ENCODE measurements at regions not wholly inside any gene's neighbourhood (a gene's known extent, or its start where the extent isn't known, plus 50 kb on each side); places are given as distances from the start of the nearest gene placed in this dataset.

DNA sequence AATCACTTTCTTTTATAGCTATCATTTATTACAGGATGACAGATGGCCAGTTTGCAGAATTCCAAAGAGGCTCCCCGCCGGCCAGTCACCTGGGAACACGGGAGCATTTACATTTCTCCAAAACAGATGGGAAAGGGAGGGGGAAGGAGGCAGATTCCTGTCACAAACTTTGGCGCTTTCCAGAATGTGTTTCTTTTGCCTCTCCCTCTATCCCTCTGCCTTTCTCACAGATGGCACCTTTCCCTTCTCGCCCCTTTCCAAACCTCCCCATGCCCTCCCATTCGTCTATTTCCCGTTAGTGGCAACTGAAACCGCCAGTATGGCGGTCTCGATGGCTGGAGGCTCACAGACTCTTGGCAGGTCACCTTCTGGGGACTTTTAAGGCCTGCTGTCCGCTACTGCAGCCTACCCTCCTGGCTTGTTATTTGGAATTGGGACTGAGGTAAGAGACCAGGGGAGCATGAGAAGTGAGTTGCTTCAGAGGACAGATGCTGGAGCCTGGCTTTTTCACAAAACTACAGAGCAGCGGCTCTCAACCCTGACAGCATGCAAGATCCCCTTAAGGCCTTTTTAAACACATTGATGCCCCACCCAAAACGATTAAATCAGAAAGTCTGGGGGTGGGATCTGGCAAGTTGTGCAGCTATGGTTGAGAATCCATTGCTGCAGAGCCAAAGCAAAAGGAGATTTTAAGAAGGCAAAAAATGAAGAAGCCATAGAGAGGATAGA is 161.5 kb upstream of the VASH1 start:
- Histone ChIP-seq H3K9me3 (no peaks in the 10 kb centered on the region), H3K36me3 (no peaks in the 10 kb centered on the region), H3K27me3 (ENCODE audit: low read depth) (no peaks in the 10 kb centered on the region), H3K4me3 (no peak overlapping the region), H3K4me1 (no peaks in the 10 kb centered on the region), H3K27ac (no peak overlapping the region)
- ATAC-seq (no peak), DNase-seq (no peak)
- TF ChIP-seq, protein P1, sequence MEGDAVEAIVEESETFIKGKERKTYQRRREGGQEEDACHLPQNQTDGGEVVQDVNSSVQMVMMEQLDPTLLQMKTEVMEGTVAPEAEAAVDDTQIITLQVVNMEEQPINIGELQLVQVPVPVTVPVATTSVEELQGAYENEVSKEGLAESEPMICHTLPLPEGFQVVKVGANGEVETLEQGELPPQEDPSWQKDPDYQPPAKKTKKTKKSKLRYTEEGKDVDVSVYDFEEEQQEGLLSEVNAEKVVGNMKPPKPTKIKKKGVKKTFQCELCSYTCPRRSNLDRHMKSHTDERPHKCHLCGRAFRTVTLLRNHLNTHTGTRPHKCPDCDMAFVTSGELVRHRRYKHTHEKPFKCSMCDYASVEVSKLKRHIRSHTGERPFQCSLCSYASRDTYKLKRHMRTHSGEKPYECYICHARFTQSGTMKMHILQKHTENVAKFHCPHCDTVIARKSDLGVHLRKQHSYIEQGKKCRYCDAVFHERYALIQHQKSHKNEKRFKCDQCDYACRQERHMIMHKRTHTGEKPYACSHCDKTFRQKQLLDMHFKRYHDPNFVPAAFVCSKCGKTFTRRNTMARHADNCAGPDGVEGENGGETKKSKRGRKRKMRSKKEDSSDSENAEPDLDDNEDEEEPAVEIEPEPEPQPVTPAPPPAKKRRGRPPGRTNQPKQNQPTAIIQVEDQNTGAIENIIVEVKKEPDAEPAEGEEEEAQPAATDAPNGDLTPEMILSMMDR (IDR thresholded peaks at IDR 0.05), result no peak
- intact Hi-C loops (cut with DNase I), result no loop called here

DNA sequence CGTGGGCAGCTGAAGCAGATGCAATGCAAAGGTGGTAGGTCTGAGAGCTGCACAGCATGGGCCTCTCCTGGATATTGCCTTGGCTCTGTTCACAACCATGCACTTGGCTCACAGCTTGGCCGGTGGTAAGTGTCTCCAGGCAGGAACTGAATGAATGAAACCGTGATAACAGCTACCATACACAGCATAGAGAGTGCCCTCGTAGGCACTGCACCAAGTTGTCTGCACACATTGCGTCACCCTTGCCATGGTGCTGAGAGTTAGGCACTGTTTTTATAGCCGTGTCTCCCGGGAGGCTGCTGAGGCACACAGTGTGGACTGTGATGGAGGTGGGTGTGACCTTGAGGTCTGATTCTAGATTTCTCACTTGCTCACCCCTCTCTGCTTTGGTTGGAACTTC is 157.6 kb upstream of the VASH1 start:
- peak in 1 of 2 donors; percentile 43 for ATAC-seq
- Histone ChIP-seq H3K4me1 (no peaks in the 10 kb centered on the region), H3K4me3 (no peak overlapping the region), H3K36me3 (no peaks in the 10 kb centered on the region), H3K27ac (no peak overlapping the region), H3K27me3 (ENCODE audit: low read depth) (no peaks in the 10 kb centered on the region), H3K9me3 (no peaks in the 10 kb centered on the region)
- TF ChIP-seq, protein P1 (IDR thresholded peaks at IDR 0.05), result no peak
- intact Hi-C loops (cut with DNase I), result no loop called here
- no peak for DNase-seq

DNA sequence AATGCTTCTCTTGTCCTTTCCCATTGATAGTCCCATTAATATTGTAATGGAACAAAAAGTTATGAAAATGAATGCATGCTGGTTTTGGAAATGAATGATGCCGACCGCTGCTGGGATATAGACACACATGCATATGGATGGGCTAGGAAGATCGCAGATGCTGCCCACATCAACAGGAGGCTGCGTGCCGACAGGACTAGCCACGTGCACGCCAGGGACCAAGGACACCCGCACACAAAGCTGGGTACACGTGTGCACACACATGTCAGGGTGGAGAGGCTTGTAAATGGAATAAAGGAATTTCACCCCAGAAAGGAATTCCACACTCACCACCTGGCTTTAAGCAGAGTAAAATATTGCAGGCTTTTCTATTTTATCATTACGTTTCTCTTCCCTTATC is 153.8 kb upstream of the VASH1 start:
- Histone ChIP-seq H3K4me1 (no peaks in the 10 kb centered on the region), H3K4me3 (no peak overlapping the region), H3K9me3 (no peaks in the 10 kb centered on the region), H3K27ac (no peak overlapping the region), H3K27me3 (ENCODE audit: low read depth) (no peaks in the 10 kb centered on the region), H3K36me3 (no peaks in the 10 kb centered on the region)
- DNase-seq (no peak), ATAC-seq (no peak)
- TF ChIP-seq, protein P1 (IDR thresholded peaks at IDR 0.05), result no peak
- intact Hi-C loops (cut with DNase I), result no loop called here

DNA sequence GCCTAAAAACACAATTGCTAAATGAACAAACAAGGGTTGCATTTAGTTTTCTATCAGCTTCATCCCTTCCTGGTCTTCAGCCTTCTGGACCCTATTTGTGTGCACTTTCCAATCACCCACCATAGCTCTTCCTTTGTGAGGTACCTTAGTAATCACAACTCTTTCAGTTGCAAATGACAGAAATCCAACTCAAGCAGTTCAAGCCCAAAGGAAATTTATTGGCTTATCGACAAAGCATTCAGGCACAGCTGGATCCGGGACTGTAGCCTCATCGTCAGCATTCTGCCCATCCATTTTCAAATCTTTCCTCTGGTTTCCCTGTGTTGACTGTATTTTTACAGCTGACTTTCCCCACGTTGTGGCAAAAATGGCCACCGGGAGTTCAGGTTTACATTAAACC is 148.6 kb upstream of the VASH1 start:
- Histone ChIP-seq H3K4me3 (no peak overlapping the region), H3K9me3 (peaks cover 8% of the 10 kb centered on the region), H3K4me1 (no peaks in the 10 kb centered on the region), H3K36me3 (no peaks in the 10 kb centered on the region), H3K27me3 (ENCODE audit: low read depth) (no peaks in the 10 kb centered on the region), H3K27ac (no peak overlapping the region)
- intact Hi-C loops (cut with DNase I), result no loop called here
- ATAC-seq, result no peak
- no peak for DNase-seq
- TF ChIP-seq, protein P1 (IDR thresholded peaks at IDR 0.05), result no peak

DNA sequence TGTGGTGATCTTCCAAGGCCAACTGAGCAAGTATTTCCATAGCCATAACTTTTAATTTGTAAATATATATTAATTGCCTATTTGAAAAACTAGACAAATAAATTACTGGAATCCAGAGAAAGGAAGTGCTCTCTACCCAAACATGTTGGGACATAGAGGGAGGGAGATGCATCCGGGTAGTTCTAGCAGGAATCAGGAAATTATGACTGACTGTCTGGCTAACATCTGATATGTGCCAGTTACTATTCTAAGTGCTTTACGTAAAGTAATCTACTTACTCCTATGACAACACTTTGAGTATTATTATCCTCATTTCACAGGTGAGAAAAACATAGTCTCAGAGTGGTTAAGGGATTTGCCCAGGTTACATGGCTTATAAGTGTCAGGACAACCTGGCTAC is 147.7 kb upstream of the VASH1 start:
- Histone ChIP-seq H3K4me1 (no peaks in the 10 kb centered on the region), H3K27ac (no peak overlapping the region), H3K9me3 (peaks cover 17% of the 10 kb centered on the region), H3K27me3 (ENCODE audit: low read depth) (no peaks in the 10 kb centered on the region), H3K36me3 (no peaks in the 10 kb centered on the region), H3K4me3 (no peak overlapping the region)
- DNase-seq (no peak), ATAC-seq (no peak)
- intact Hi-C loops (cut with DNase I), result no loop called here
- TF ChIP-seq, protein P1 (IDR thresholded peaks at IDR 0.05), result no peak
